GM12892 (cell line): ENCODE measurements at regions not wholly inside any gene's neighbourhood (a gene's known extent, or its start where the extent isn't known, plus 50 kb on each side); places are given as distances from the start of the nearest gene placed in this dataset.
"Not testable (repeated sequence)": the region's sequence is repeated elsewhere in the genome, so short reads cannot be mapped to it uniquely, and the experiment has no call there.

Experiments used
- POLR2A ChIP-seq: IDR thresholded peaks from 2 replicates; pipeline ENCODE4 v1.6.1; 2011; ENCODE audit warnings: low read depth, low read length, control low read depth
- POLR2AphosphoS5 ChIP-seq: IDR thresholded peaks from 2 replicates; pipeline ENCODE4 v1.6.1; 2011; ENCODE audit warnings: low read depth, low read length, control low read depth
- TAF1 ChIP-seq: IDR thresholded peaks from 2 replicates; pipeline ENCODE4 v1.6.1; 2011; ENCODE audit warnings: low read depth, mild to moderate bottlenecking, control low read depth, low read length, borderline replicate concordance

DNA sequence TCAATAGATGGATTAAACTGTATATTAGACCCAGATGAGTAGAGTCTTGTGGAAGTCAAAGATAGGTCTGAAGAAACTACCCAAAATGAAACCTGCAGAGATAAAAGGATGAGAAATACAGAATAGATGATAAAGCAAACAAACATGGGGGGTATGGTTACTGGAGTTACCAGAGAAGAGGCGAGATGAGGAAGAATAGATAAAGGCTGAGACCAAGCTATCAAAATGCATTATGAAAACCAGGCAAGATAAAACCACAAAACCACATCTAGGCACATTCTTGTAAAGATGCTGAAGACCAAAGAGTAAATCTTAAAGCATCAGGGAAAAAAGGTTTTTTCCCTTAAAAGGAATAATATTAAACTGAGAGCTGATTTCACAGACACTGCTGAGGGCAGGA is 271.8 kb upstream of the NBPF12 start:
- not testable (repeated sequence) for TF ChIP-seq POLR2A, TAF1, POLR2AphosphoS5
